ENCODE measurements at regions not wholly inside any gene's neighbourhood (a gene's known extent, or its start where the extent isn't known, plus 50 kb on each side); places are given as distances from the start of the nearest gene placed in this dataset.

DNA sequence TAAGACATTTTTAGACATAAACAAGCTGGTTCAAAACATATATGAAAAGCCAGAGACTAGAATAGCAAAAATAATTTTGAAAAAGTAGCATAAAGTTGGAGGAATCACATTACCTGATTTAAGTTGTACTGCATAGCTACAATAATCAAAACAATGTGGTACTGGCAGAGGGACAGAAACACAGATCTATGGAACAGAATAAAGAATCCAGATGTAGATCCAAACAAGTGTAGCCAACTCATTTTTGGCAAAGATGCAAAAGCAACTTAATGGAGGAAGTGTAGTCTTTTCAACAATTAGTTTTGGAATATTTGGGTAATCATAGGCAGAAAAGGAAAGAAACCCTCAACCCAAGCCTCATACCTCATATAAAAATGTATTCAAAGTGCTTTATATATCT lies 278.7 kb upstream of the ZNF521 start:
- Histone ChIP-seq H3K9me2 (ENCODE audit: insufficient read depth) (no peaks in the 10 kb centered on the region), H3K4me3 (no peak overlapping the region), H3K36me3 (ENCODE audit: insufficient read depth) (no peaks in the 10 kb centered on the region), H3K27me3 (ENCODE audit: insufficient read depth) (no peaks in the 10 kb centered on the region), H3F3A (replicated peaks; ENCODE audit: low read depth) (no peaks in the 10 kb centered on the region), H3K27ac (ENCODE audit: low read depth) (no peak overlapping the region), H3K4me1 (ENCODE audit: insufficient read depth) (peaks cover 3% of the 10 kb centered on the region; the same call in 1 of the 2 replicates), H3K4me2 (no peak overlapping the region), H4K20me1 (replicated peaks; ENCODE audit: insufficient read depth) (no peaks in the 10 kb centered on the region), H3K79me2 (replicated peaks; ENCODE audit: insufficient read depth) (no peaks in the 10 kb centered on the region), H2AFZ (no peak overlapping the region)
- Mint-ChIP-seq H3K4me1 (peaks cover 6% of the 10 kb centered on the region; the same call in 2 of the 3 replicates), H3K4me3 (no peak overlapping the region), H3K27ac (no peak overlapping the region), H3K9me3 (peaks cover 14% of the 10 kb centered on the region; the same call in 2 of the 3 replicates), H3K36me3 (ENCODE audit: low read depth) (peaks cover 6% of the 10 kb centered on the region; the same call in 1 of the 3 replicates), H3K27me3 (ENCODE audit: insufficient read depth, low read depth, poor library complexity) (peaks cover 2% of the 10 kb centered on the region)
- no peak for ATAC-seq
- no peak for TF ChIP-seq EZH2 (IDR thresholded peaks at IDR 0.05; ENCODE audit: low read depth, unreplicated experiment)
- TF ChIP-seq, protein P1, sequence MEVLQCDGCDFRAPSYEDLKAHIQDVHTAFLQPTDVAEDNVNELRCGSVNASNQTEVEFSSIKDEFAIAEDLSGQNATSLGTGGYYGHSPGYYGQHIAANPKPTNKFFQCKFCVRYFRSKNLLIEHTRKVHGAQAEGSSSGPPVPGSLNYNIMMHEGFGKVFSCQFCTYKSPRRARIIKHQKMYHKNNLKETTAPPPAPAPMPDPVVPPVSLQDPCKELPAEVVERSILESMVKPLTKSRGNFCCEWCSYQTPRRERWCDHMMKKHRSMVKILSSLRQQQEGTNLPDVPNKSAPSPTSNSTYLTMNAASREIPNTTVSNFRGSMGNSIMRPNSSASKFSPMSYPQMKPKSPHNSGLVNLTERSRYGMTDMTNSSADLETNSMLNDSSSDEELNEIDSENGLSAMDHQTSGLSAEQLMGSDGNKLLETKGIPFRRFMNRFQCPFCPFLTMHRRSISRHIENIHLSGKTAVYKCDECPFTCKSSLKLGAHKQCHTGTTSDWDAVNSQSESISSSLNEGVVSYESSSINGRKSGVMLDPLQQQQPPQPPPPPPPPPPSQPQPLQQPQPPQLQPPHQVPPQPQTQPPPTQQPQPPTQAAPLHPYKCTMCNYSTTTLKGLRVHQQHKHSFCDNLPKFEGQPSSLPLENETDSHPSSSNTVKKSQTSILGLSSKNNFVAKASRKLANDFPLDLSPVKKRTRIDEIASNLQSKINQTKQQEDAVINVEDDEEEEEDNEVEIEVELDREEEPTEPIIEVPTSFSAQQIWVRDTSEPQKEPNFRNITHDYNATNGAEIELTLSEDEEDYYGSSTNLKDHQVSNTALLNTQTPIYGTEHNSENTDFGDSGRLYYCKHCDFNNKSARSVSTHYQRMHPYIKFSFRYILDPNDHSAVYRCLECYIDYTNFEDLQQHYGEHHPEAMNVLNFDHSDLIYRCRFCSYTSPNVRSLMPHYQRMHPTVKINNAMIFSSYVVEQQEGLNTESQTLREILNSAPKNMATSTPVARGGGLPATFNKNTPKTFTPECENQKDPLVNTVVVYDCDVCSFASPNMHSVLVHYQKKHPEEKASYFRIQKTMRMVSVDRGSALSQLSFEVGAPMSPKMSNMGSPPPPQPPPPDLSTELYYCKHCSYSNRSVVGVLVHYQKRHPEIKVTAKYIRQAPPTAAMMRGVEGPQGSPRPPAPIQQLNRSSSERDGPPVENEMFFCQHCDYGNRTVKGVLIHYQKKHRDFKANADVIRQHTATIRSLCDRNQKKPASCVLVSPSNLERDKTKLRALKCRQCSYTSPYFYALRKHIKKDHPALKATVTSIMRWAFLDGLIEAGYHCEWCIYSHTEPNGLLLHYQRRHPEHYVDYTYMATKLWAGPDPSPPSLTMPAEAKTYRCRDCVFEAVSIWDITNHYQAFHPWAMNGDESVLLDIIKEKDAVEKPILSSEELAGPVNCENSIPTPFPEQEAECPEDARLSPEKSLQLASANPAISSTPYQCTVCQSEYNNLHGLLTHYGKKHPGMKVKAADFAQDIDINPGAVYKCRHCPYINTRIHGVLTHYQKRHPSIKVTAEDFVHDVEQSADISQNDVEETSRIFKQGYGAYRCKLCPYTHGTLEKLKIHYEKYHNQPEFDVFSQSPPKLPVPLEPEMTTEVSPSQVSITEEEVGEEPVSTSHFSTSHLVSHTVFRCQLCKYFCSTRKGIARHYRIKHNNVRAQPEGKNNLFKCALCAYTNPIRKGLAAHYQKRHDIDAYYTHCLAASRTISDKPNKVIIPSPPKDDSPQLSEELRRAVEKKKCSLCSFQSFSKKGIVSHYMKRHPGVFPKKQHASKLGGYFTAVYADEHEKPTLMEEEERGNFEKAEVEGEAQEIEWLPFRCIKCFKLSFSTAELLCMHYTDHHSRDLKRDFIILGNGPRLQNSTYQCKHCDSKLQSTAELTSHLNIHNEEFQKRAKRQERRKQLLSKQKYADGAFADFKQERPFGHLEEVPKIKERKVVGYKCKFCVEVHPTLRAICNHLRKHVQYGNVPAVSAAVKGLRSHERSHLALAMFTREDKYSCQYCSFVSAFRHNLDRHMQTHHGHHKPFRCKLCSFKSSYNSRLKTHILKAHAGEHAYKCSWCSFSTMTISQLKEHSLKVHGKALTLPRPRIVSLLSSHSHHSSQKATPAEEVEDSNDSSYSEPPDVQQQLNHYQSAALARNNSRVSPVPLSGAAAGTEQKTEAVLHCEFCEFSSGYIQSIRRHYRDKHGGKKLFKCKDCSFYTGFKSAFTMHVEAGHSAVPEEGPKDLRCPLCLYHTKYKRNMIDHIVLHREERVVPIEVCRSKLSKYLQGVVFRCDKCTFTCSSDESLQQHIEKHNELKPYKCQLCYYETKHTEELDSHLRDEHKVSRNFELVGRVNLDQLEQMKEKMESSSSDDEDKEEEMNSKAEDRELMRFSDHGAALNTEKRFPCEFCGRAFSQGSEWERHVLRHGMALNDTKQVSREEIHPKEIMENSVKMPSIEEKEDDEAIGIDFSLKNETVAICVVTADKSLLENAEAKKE (CRISPR knock-in tag; IDR thresholded peaks at IDR 0.05) = no peak
- no peak for TF ChIP-seq ZNF331 (CRISPR knock-in tag; IDR thresholded peaks at IDR 0.05; ENCODE audit: low read depth)
- no peak for DNase-seq (ENCODE audit: low spot score)

DNA sequence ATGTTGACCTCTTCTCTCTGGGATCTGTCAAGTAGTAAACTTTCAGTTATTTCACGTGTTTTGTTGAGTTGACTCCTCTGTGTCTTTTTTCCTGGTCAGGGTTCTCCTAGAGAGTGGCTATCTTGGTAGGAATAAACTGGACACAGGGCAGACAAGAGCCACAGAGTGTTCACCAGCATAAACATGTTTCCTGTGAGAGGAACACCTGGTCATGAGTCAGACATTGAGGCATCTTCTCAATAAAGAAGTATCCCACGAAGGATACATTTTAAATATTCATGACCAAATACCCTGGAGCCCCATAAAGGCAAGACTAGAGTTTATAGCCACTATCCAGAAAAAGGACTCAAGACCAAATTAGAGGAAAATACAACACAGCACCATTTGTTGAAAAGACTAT lies 269.7 kb upstream of the ZNF521 start:
- Mint-ChIP-seq H3K27me3 (ENCODE audit: insufficient read depth, low read depth, poor library complexity) (no peaks in the 10 kb centered on the region), H3K4me1 (no peaks in the 10 kb centered on the region), H3K27ac (no peak overlapping the region), H3K4me3 (no peak overlapping the region), H3K36me3 (ENCODE audit: low read depth) (peaks cover 10% of the 10 kb centered on the region; the same call in 2 of the 3 replicates), H3K9me3 (peaks cover 10% of the 10 kb centered on the region)
- no peak overlapping the region for H3K4me2 ChIP-seq
- H3K27ac ChIP-seq (ENCODE audit: low read depth) = no peak overlapping the region
- H4K20me1 ChIP-seq (replicated peaks; ENCODE audit: insufficient read depth) = no peaks in the 10 kb centered on the region
- no peak for ATAC-seq
- H3K4me3 ChIP-seq = no peak overlapping the region
- H3F3A ChIP-seq (replicated peaks; ENCODE audit: low read depth) = no peaks in the 10 kb centered on the region
- no peak overlapping the region for H2AFZ ChIP-seq
- no peaks in the 10 kb centered on the region for H3K79me2 ChIP-seq (replicated peaks; ENCODE audit: insufficient read depth)
- no peaks in the 10 kb centered on the region for H3K9me2 ChIP-seq (ENCODE audit: insufficient read depth)
- H3K4me1 ChIP-seq (ENCODE audit: insufficient read depth) = no peaks in the 10 kb centered on the region
- no peaks in the 10 kb centered on the region for H3K27me3 ChIP-seq (ENCODE audit: insufficient read depth)
- H3K36me3 ChIP-seq (ENCODE audit: insufficient read depth) = no peaks in the 10 kb centered on the region
- DNase-seq (ENCODE audit: low spot score) = no peak
- no peak for TF ChIP-seq STAT1 (IDR thresholded peaks at IDR 0.05; ENCODE audit: unreplicated experiment)
- no peak for TF ChIP-seq ZNF331 (CRISPR knock-in tag; IDR thresholded peaks at IDR 0.05; ENCODE audit: low read depth)
- TF ChIP-seq NANOG (IDR thresholded peaks at IDR 0.05; ENCODE audit: borderline replicate concordance) = no peak
- TF ChIP-seq, protein P1 (CRISPR knock-in tag; IDR thresholded peaks at IDR 0.05) = no peak

Data from GM23338 (cell line).